ENCODE measurements at regions not wholly inside any gene's neighbourhood (a gene's known extent, or its start where the extent isn't known, plus 50 kb on each side); places are given as distances from the start of the nearest gene placed in this dataset.

DNA sequence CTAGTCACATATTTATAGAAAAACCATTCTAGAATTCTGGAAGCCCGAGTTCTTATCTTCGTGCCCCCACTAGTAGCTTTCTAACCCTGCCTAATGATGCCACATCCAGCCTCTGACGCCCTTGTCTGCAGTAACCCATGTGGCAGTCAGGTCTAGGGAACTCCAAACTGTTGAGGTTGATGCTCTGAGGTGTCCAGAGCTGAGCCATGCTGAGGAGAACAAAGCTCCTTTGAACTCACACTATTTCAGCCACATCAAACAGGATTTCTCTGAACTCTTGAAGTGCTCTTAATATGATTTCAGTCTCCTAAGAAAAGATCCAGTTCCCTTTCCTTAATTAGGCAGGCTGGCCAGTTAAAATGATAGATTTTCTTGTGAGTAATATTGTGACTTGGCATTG lies 150.5 kb upstream of the ST8SIA2 start:
- TF ChIP-seq, protein P1, sequence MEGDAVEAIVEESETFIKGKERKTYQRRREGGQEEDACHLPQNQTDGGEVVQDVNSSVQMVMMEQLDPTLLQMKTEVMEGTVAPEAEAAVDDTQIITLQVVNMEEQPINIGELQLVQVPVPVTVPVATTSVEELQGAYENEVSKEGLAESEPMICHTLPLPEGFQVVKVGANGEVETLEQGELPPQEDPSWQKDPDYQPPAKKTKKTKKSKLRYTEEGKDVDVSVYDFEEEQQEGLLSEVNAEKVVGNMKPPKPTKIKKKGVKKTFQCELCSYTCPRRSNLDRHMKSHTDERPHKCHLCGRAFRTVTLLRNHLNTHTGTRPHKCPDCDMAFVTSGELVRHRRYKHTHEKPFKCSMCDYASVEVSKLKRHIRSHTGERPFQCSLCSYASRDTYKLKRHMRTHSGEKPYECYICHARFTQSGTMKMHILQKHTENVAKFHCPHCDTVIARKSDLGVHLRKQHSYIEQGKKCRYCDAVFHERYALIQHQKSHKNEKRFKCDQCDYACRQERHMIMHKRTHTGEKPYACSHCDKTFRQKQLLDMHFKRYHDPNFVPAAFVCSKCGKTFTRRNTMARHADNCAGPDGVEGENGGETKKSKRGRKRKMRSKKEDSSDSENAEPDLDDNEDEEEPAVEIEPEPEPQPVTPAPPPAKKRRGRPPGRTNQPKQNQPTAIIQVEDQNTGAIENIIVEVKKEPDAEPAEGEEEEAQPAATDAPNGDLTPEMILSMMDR (IDR thresholded peaks at IDR 0.05; ENCODE audit: unreplicated experiment in 3 of 3) = no peak
- no peak overlapping the region for H3K27ac Mint-ChIP-seq
- H3K9me3 Mint-ChIP-seq = peaks cover 17% of the 10 kb centered on the region
- no peaks in the 10 kb centered on the region for H3K4me1 Mint-ChIP-seq
- no peak overlapping the region for H3K4me3 Mint-ChIP-seq
- peaks cover 4% of the 10 kb centered on the region for H3K27me3 Mint-ChIP-seq (ENCODE audit: low read depth)
- H3K36me3 Mint-ChIP-seq (ENCODE audit: low read depth) = peaks cover 4% of the 10 kb centered on the region

DNA sequence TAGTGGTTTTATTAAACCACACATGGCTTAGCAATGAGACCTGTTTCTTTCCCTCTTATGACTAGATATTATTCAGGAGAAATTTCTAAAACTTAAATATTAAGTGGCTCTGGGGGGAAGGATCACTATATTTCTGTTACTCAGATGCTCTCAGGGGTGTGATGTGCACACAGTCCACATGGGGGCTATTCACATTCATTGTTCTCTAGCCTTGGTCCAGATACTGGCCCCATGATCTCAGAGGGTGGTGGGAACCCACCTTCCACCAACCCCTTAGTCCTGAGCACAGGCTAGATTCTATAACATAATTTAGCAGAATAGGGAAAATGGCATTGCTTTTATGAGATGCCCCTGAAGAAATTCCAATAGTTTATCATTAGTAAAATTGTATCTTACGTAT lies 149.0 kb upstream of the ST8SIA2 start:
- no peak overlapping the region for H3K4me3 Mint-ChIP-seq
- peaks cover 4% of the 10 kb centered on the region for H3K27me3 Mint-ChIP-seq (ENCODE audit: low read depth)
- H3K36me3 Mint-ChIP-seq (ENCODE audit: low read depth) = no peaks in the 10 kb centered on the region
- peaks cover 8% of the 10 kb centered on the region for H3K9me3 Mint-ChIP-seq
- H3K27ac Mint-ChIP-seq = no peak overlapping the region
- TF ChIP-seq, protein P1 (IDR thresholded peaks at IDR 0.05; ENCODE audit: unreplicated experiment in 3 of 3) = no peak
- no peaks in the 10 kb centered on the region for H3K4me1 Mint-ChIP-seq

DNA sequence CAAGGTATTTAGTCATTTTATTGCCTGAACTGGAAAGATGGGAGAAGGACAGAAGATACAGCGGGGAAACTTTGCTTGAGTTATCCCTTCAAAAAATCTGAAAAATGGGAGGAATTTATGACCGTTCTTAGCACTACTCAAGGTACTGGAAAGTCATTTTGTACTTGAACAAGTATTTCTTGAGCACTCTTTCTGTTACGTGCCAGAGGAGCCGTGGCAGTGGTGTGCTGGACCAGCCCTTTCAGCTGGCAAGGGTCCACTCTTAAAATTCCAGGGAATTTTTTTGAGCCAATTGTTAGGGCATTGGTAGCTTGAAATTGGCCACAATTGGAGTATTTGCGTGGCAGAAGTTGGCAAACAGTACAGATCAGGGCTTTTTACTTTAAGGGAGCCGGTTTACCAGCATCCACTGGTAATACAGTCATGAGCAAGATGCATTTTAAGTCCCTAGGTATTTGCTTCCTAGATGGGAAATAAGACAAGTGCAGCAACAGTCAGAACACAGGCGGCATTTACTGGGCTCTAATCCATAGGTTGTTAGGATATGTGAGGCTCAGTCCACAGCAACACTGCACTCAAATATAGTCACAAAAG lies 145.9 kb upstream of the ST8SIA2 start:
- Mint-ChIP-seq H3K4me1 (no peaks in the 10 kb centered on the region), H3K36me3 (ENCODE audit: low read depth) (no peaks in the 10 kb centered on the region), H3K27ac (no peak overlapping the region), H3K9me3 (peaks cover 4% of the 10 kb centered on the region), H3K4me3 (no peak overlapping the region), H3K27me3 (ENCODE audit: low read depth) (peaks cover 4% of the 10 kb centered on the region)
- TF ChIP-seq, protein P1 (IDR thresholded peaks at IDR 0.05; ENCODE audit: unreplicated experiment in 3 of 3) = no peak

DNA sequence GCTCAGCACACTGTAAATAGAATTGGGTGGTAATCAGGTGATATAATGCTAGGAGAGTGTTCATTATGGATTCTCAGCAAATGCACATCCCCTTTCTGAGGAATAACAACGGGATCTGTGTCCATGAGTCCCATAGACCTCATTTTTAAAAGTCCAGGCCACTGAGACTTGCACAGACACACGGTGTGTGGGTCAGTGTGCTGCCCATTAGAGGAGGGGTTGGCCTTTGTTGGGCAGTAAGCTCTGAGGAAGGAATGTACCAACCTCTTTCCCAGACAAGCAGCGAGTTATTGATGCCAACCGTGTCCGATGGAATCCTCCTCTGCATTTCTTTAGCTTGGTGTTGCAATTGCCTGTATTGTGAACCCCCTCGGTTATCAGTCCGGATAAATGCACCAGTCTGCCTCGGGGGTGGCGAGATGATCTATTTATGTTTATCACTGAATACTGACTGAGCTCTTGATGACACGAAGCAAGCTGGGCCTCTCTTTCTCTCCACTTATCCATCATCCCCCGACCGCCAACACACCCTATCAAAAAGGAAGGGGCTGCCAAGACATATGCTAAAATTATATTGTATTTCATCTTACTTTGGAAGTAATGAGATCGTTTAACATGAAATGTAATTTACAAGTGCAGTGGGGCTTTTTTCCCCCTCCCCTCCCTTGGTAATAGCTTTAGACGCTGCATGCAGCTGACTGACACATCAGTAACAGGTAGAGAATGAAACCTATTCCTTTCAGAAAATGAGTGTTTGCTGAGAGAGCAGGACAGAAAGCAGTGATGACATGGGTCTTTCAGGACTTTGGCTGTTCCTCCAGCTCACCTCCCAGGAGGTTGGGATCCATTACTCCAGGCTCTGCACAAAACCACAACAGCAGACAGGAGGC lies 126.6 kb upstream of the ST8SIA2 start:
- H3K36me3 Mint-ChIP-seq (ENCODE audit: low read depth) = no peaks in the 10 kb centered on the region
- H3K27ac Mint-ChIP-seq = no peak overlapping the region
- H3K9me3 Mint-ChIP-seq = no peaks in the 10 kb centered on the region
- TF ChIP-seq, protein P1 (IDR thresholded peaks at IDR 0.05; ENCODE audit: unreplicated experiment in 3 of 3) = no peak
- peaks cover 4% of the 10 kb centered on the region for H3K4me1 Mint-ChIP-seq
- peaks cover 16% of the 10 kb centered on the region for H3K27me3 Mint-ChIP-seq (ENCODE audit: low read depth)
- H3K4me3 Mint-ChIP-seq = no peak overlapping the region

DNA sequence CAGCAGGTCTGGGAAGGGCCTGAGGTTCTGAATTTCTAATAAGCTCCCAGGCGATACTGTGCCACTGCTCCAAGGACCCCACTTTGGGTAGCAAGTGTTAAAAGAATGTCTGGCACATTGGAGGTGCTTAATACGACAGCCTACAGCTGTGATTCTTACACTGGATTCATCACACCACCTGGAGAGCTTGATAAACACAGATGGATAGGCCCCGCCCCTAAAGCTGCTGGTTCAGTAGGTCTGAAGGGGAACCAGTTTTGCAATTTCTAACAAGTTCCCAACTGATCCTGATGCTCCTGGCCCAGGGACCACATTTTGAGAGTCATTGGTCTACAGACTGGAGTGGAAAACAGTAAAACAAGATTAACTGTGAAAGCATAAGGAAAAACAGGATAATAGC lies 124.8 kb upstream of the ST8SIA2 start:
- Mint-ChIP-seq H3K4me1 (peaks cover 16% of the 10 kb centered on the region), H3K27me3 (ENCODE audit: low read depth) (peaks cover 7% of the 10 kb centered on the region), H3K27ac (no peak overlapping the region), H3K36me3 (ENCODE audit: low read depth) (no peaks in the 10 kb centered on the region), H3K9me3 (no peaks in the 10 kb centered on the region), H3K4me3 (no peak overlapping the region)
- TF ChIP-seq, protein P1 (IDR thresholded peaks at IDR 0.05; ENCODE audit: unreplicated experiment in 3 of 3) = no peak
